H1 (cell line): ENCODE measurements at regions not wholly inside any gene's neighbourhood (a gene's known extent, or its start where the extent isn't known, plus 50 kb on each side); places are given as distances from the start of the nearest gene placed in this dataset.

Experiments used
- CTCF ChIA-PET: fragments of 300-600 bp; sonication (Branson Sonifier 250); formaldehyde crosslinking; loops from one replicate; lab custom pipeline; 2021; ENCODE audit not compliant: partially characterized antibody; lab: Charles Lee
- POLR2A ChIA-PET: fragments of 300-600 bp; sonication (Branson Sonifier 250); formaldehyde crosslinking; loops from one replicate; lab custom pipeline; 2021; ENCODE audit warnings: inconsistent platforms; ENCODE audit not compliant: partially characterized antibody; lab: Charles Lee
- DNase-seq, 2 experiments: peaks; one replicate each; pipeline versions ENCODE4 v3.0.0 to v3.0.0-alpha.2; 2010 to 2022; ENCODE audit warnings: low spot score in 2 of 2, low read depth in 1 of 2, mixed read lengths in 1 of 2
- FAIRE-seq: peaks from 2 replicates; lab custom pipeline; 2011; peaks lifted over from hg19 to GRCh38; lab: Jason Lieb, UNC
- H2AFZ ChIP-seq: 2 replicates; pipeline ENCODE4 v1.8.1; 2012; ENCODE audit warnings: low read length, inconsistent platforms
- H2AK5ac ChIP-seq: 2 replicates; pipeline ENCODE4 v1.6.1; 2013; ENCODE audit warnings: low read depth, low read length
- H2BK120ac ChIP-seq: replicated peaks from 2 replicates; pipeline ENCODE3; 2013; ENCODE audit warnings: low read depth, low read length, inconsistent platforms
- H2BK12ac ChIP-seq: 2 replicates; pipeline ENCODE4 v1.6.1; 2013; ENCODE audit warnings: low read depth, low read length
- H2BK15ac ChIP-seq: 2 replicates; pipeline ENCODE4 v1.6.1; 2013; ENCODE audit warnings: low read length
- H2BK20ac ChIP-seq: 2 replicates; pipeline ENCODE4 v1.6.1; 2013; ENCODE audit warnings: low read length
- H2BK5ac ChIP-seq: 2 replicates; pipeline ENCODE4 v1.6.1; 2013; ENCODE audit warnings: low read depth, low read length
- H3K14ac ChIP-seq: 2 replicates; pipeline ENCODE4 v1.6.1; 2013; ENCODE audit warnings: inconsistent platforms; ENCODE audit not compliant: insufficient read length
- H3K18ac ChIP-seq: 2 replicates; pipeline ENCODE4 v1.6.1; 2013; ENCODE audit warnings: low read length; ENCODE audit errors: extremely low read depth
- H3K23ac ChIP-seq: 2 replicates; pipeline ENCODE4 v1.6.1; 2013; ENCODE audit warnings: inconsistent platforms; ENCODE audit not compliant: insufficient read length
- H3K23me2 ChIP-seq: 2 replicates; pipeline ENCODE4 v1.6.1; 2013; ENCODE audit warnings: low read depth, low read length
- H3K27ac ChIP-seq: 2 replicates; pipeline ENCODE4 v1.6.1; 2011; ENCODE audit warnings: low read depth, low read length, inconsistent platforms
- H3K27me3 ChIP-seq, 4 experiments: replicated peaks in 1 of 4; 1 replicate in 1 of 4; 2 replicates in 3 of 4; pipeline versions ENCODE4 v1.6.1 to v1.8.1; 2011 to 2013; ENCODE audit warnings: low read length in 3 of 4, mild to moderate bottlenecking in 3 of 4, inconsistent platforms in 2 of 4, mixed read lengths in 2 of 4, moderate library complexity in 1 of 4; ENCODE audit not compliant: control insufficient read depth in 3 of 4, insufficient read depth in 3 of 4; ENCODE audit errors: extremely low read depth in 1 of 4
- H3K36me3 ChIP-seq, 4 experiments: 2 replicates each; pipeline versions ENCODE4 v1.6.1 to v1.8.1; 2011 to 2013; ENCODE audit warnings: mild to moderate bottlenecking in 4 of 4, low read length in 3 of 4, moderate library complexity in 2 of 4, control low read depth in 1 of 4, inconsistent platforms in 1 of 4; ENCODE audit not compliant: insufficient read depth in 4 of 4, control insufficient read depth in 2 of 4
- H3K4ac ChIP-seq: replicated peaks from 2 replicates; pipeline ENCODE3; 2013; ENCODE audit warnings: low read length, low read depth, mixed read lengths, inconsistent platforms; ENCODE audit not compliant: insufficient read length
- H3K4me1 ChIP-seq, 4 experiments: replicated peaks in 1 of 4; 1 replicate in 1 of 4; 2 replicates in 3 of 4; pipeline versions ENCODE4 v1.6.1 to v1.8.1; 2011 to 2013; ENCODE audit warnings: low read length in 3 of 4, inconsistent platforms in 2 of 4, mixed read lengths in 1 of 4; ENCODE audit not compliant: insufficient read depth in 4 of 4, control insufficient read depth in 3 of 4
- H3K4me2 ChIP-seq, 2 experiments: 2 replicates each; pipeline versions ENCODE4 v1.6.1 to v1.8.1; 2011 to 2013; ENCODE audit warnings: low read depth in 2 of 2, low read length in 2 of 2, control low read depth in 1 of 2, inconsistent platforms in 1 of 2, mild to moderate bottlenecking in 1 of 2; ENCODE audit not compliant: insufficient read depth in 1 of 2
- H3K4me3 ChIP-seq, 4 experiments: fragments of 200-600, 300-600 bp in 1 of 4; sonication (generic), shearing (Covaris generic), sonication (Bioruptor Twin) in 1 of 4; 2 replicates each; pipeline versions ENCODE4 v1.5.1 to v1.8.1; 2011 to 2016; ENCODE audit warnings: low read length in 4 of 4, low read depth in 3 of 4, control low read depth in 2 of 4, inconsistent platforms in 2 of 4, mild to moderate bottlenecking in 2 of 4, mixed read lengths in 1 of 4, moderate library complexity in 1 of 4; ENCODE audit not compliant: insufficient read depth in 2 of 4; ENCODE audit errors: extremely low read depth in 1 of 4
- H3K56ac ChIP-seq: replicated peaks from 2 replicates; pipeline ENCODE3; 2013; ENCODE audit warnings: low read depth, mild to moderate bottlenecking, mixed read lengths, low read length, inconsistent platforms; ENCODE audit not compliant: insufficient read length
- H3K79me1 ChIP-seq: 2 replicates; pipeline ENCODE4 v1.6.1; 2013; ENCODE audit warnings: low read depth, low read length, control low read depth
- H3K79me2 ChIP-seq, 2 experiments: 2 replicates each; pipeline versions ENCODE4 v1.6.1 to v1.8.1; 2012 to 2013; ENCODE audit warnings: low read length in 2 of 2, mild to moderate bottlenecking in 2 of 2, inconsistent platforms in 1 of 2; ENCODE audit not compliant: insufficient read depth in 2 of 2, control insufficient read depth in 1 of 2
- H3K9ac ChIP-seq, 4 experiments: replicated peaks in 1 of 4; 1 replicate in 1 of 4; 2 replicates in 3 of 4; pipeline versions ENCODE4 v1.6.1 to v1.8.1; 2011 to 2013; ENCODE audit warnings: low read depth in 3 of 4, low read length in 3 of 4, control low read depth in 2 of 4, mild to moderate bottlenecking in 2 of 4, moderate library complexity in 2 of 4, inconsistent platforms in 1 of 4; ENCODE audit errors: extremely low read depth in 1 of 4
- H3K9me3 ChIP-seq, 2 experiments: 2 replicates each; pipeline versions ENCODE4 v1.6.1 to v1.8.1; 2012 to 2013; ENCODE audit warnings: mild to moderate bottlenecking in 2 of 2, moderate library complexity in 2 of 2, control low read depth in 1 of 2, inconsistent platforms in 1 of 2, low read depth in 1 of 2, low read length in 1 of 2, mixed read lengths in 1 of 2; ENCODE audit not compliant: insufficient read depth in 2 of 2
- H4K20me1 ChIP-seq, 2 experiments: replicated peaks in 1 of 2; 2 replicates each; pipeline versions ENCODE3 to v1.8.1; 2011 to 2013; ENCODE audit warnings: inconsistent platforms in 2 of 2, low read length in 2 of 2, mild to moderate bottlenecking in 1 of 2; ENCODE audit not compliant: insufficient read depth in 2 of 2, control insufficient read depth in 1 of 2
- H4K5ac ChIP-seq: 2 replicates; pipeline ENCODE4 v1.6.1; 2013; ENCODE audit warnings: low read length, low read depth, mixed read lengths, inconsistent platforms; ENCODE audit not compliant: insufficient read length
- H4K8ac ChIP-seq: 2 replicates; pipeline ENCODE4 v1.8.0; 2013; ENCODE audit warnings: mild to moderate bottlenecking, moderate library complexity, low read length, inconsistent platforms; ENCODE audit not compliant: insufficient read depth; ENCODE audit errors: extremely low read depth
- H4K91ac ChIP-seq: replicated peaks from 2 replicates; pipeline ENCODE3; 2013; ENCODE audit warnings: low read length, mixed read lengths, inconsistent platforms; ENCODE audit not compliant: insufficient read length
- POU5F1 ChIP-seq: IDR thresholded peaks from 2 replicates; pipeline ENCODE4 v1.6.1; 2011; ENCODE audit warnings: low read depth, mild to moderate bottlenecking, low read length, moderate library complexity
- RNF2 ChIP-seq: fragments of 200-900, 300-1000 bp; sonication (generic); IDR thresholded peaks from 2 replicates; pipeline ENCODE4 v1.7.1; 2016; ENCODE audit warnings: borderline replicate concordance, low read depth, mild to moderate bottlenecking, antibody characterized with exemption, low read length; ENCODE audit not compliant: poor library complexity, severe bottlenecking; ENCODE audit errors: missing control alignments
- WGBS, 2 experiments: shearing (Covaris generic) in 1 of 2; methylation state at CpG; one replicate each; pipeline versions ENCODE4 v1.1.6 to v1.1.7; 2013 to 2015; ENCODE audit warnings: low lambda C conversion rate in 2 of 2, mixed read lengths in 2 of 2, inconsistent platforms in 1 of 2, low coverage in 1 of 2, missing lambda C conversion rate in 1 of 2; ENCODE audit not compliant: insufficient replicate concordance in 2 of 2, insufficient coverage in 1 of 2, insufficient read length in 1 of 2; ENCODE audit errors: extremely low coverage in 1 of 2, missing lambda C conversion rate in 1 of 2; 5-methylcytosine and 5-hydroxymethylcytosine counted together

DNA sequence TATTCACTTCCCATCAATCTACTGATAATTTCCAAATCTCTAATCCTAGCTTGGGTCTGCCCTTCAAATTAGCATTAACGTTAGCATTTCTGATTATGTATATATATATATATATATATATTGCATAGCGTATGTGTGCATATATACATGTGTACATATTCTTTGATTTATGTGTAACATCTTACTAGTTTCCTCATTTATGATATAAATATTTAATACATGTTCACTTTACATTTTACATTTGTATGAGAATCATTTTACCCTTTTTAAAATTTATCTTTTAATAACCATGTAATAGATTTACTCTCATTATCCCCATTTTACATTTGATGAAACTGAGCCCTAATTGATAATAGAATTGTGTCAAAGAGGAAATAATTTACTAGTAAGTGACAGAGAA, 164.7 kb downstream of the ZNF648 start:
- Histone ChIP-seq H4K8ac (no peak overlapping the region), H2AFZ (no peak overlapping the region), H3K9ac (no peak overlapping the region), H2BK20ac (no peak overlapping the region), H4K5ac (no peak overlapping the region), H3K4ac (no peak overlapping the region), H2BK12ac (no peak overlapping the region), H3K14ac (no peak overlapping the region), H2BK15ac (no peak overlapping the region), H3K18ac (no peak overlapping the region), H2BK5ac (no peak overlapping the region), H3K79me2 (no peaks in the 10 kb centered on the region), H2BK120ac (no peak overlapping the region), H3K36me3 (no peaks in the 10 kb centered on the region), H3K23me2 (no peaks in the 10 kb centered on the region; the same call in 1 of the 2 replicates), H2AK5ac (no peak overlapping the region), H3K4me1 (no peaks in the 10 kb centered on the region), H3K4me3 (no peak overlapping the region), H3K56ac (no peak overlapping the region), H4K91ac (no peak overlapping the region), H4K20me1 (no peaks in the 10 kb centered on the region), H3K4me2 (no peak overlapping the region), H3K27me3 (no peaks in the 10 kb centered on the region), H3K79me1 (no peaks in the 10 kb centered on the region), H3K27ac (no peak overlapping the region), H3K9me3 (no peaks in the 10 kb centered on the region; a peak in 2 of 4 replicates), H3K23ac (no peak overlapping the region)
- CTCF ChIA-PET = interaction anchor here (1.1 to 1.2 kb wide), 2 partner anchors 11 to 16 kb away, joined by 3 read pairs; no protein-coding TSS in a partner anchor
- 89% methylated on average over 2 of the region's 2 CpGs; no CpG with 5 or more reads in 1 of the 2 experiments for WGBS, 2 experiments
- DNase-seq = no peak
- no peak for TF ChIP-seq RNF2
- TF ChIP-seq POU5F1 = no peak
- FAIRE-seq = no peak
- POLR2A ChIA-PET = no interaction called here
